T-helper 2 cell treated with Interferon-gamma antibody and Interleukin-4, amounts not matched to agents 100 ng/mL and 5 ng/mL, for 36 hours (primary cell): ENCODE measurements at regions not wholly inside any gene's neighbourhood (a gene's known extent, or its start where the extent isn't known, plus 50 kb on each side); places are given as distances from the start of the nearest gene placed in this dataset.
"Not testable (repeated sequence)": the region's sequence is repeated elsewhere in the genome, so short reads cannot be mapped to it uniquely, and the experiment has no call there.

Experiments used
- intact Hi-C: fragments of 100-400 bp; cut with micrococcal nuclease; formaldehyde crosslinking; loops from one replicate; pipeline ENCODE4 v1.15.1; 2023

- intact Hi-C loops: no loop called here
These were observed 214.8 kb downstream of the LURAP1L start for GRCh38 chr9:12989669-12990068.

GRCh38 chr9:12993466-12993865 is 218.6 kb downstream of the LURAP1L start:
- intact Hi-C loops: no loop called here

- intact Hi-C loops: no loop called here
These were observed 222.2 kb downstream of the LURAP1L start for GRCh38 chr9:12997009-12997408.

GRCh38 chr9:13001989-13002580 is 227.3 kb downstream of the LURAP1L start:
- intact Hi-C loops: no loop called here

GRCh38 chr9:13002740-13003139 is 227.9 kb downstream of the LURAP1L start:
- intact Hi-C loops: no loop called here

- intact Hi-C loops: no loop called here
These were observed 235.1 kb downstream of the LURAP1L start for GRCh38 chr9:13009871-13010270.

- intact Hi-C loops: no loop called here
These were observed 239.4 kb downstream of the LURAP1L start for GRCh38 chr9:13013991-13014883.

- intact Hi-C loops: no loop called here
These were observed 242.4 kb downstream of the LURAP1L start for GRCh38 chr9:13017260-13017659.

- intact Hi-C loops: no loop called here
These were observed 245.6 kb downstream of the LURAP1L start for GRCh38 chr9:13020146-13021040.

- intact Hi-C loops: no loop called here
These were observed 247.9 kb downstream of the LURAP1L start for GRCh38 chr9:13022756-13023155.

- intact Hi-C loops: no loop called here
These were observed 248.7 kb downstream of the LURAP1L start for GRCh38 chr9:13023498-13023897.

- intact Hi-C loops: no loop called here
These were observed 252.1 kb downstream of the LURAP1L start for GRCh38 chr9:13026956-13027355.

- intact Hi-C loops: no loop called here
These were observed 251.6 kb downstream of the MPDZ start for GRCh38 chr9:13027879-13028278.

- intact Hi-C loops: no loop called here
These were observed 246.9 kb downstream of the MPDZ start for GRCh38 chr9:13032585-13032984.

GRCh38 chr9:13033959-13034693 is 245.4 kb downstream of the MPDZ start:
- intact Hi-C loops: no loop called here

- intact Hi-C loops: no loop called here
These were observed 244.8 kb downstream of the MPDZ start for GRCh38 chr9:13034694-13035002.

- intact Hi-C loops: no loop called here
These were observed 243.7 kb downstream of the MPDZ start for GRCh38 chr9:13035822-13036221.

GRCh38 chr9:13037808-13038207 is 241.7 kb downstream of the MPDZ start:
- intact Hi-C loops: not testable (repeated sequence)

GRCh38 chr9:13047827-13048587 is 231.5 kb downstream of the MPDZ start:
- intact Hi-C loops: no loop called here

GRCh38 chr9:13049223-13049622 is 230.3 kb downstream of the MPDZ start:
- intact Hi-C loops: no loop called here

GRCh38 chr9:13053504-13053903 is 226.0 kb downstream of the MPDZ start:
- intact Hi-C loops: no loop called here
